ENCODE measurements at regions not wholly inside any gene's neighbourhood (a gene's known extent, or its start where the extent isn't known, plus 50 kb on each side); places are given as distances from the start of the nearest gene placed in this dataset.

DNA sequence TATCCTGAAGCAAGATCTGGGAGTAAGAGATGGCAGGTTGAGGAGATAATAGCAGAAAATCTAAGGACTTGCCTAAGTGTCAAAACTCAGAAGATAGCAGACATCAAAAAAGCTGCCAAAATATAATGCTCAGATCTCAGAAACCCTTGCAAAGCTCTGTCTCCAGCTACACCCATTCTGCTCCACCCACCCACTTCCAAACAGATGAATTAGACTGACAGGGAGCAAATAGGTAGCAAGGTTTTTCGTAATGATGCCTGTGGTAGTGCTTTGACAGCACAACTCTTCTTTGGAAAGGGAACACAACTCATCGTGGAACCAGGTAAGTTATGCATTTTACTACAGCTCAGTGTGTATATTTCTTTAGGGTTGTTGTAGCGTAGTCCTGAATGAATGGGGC is 132.6 kb downstream of the DAD1 start:
- TF ChIP-seq POLR2AphosphoS5 (IDR thresholded peaks at IDR 0.05; ENCODE audit: low read depth, low read length) (no peak), POLR2A (IDR thresholded peaks at IDR 0.05; ENCODE audit: low read depth, low read length) (no peak), TAF1 (IDR thresholded peaks at IDR 0.05; ENCODE audit: low read depth, low read length) (no peak), SPI1 (IDR thresholded peaks at IDR 0.05; ENCODE audit: low read depth, low read length) (no peak), POU2F2 (IDR thresholded peaks at IDR 0.05; ENCODE audit: low read depth, low read length) (no peak), PAX5 (IDR thresholded peaks at IDR 0.05; ENCODE audit: insufficient read depth, low read length, severe bottlenecking) (no peak)
